Ishikawa (cell line): ENCODE measurements at regions not wholly inside any gene's neighbourhood (a gene's known extent, or its start where the extent isn't known, plus 50 kb on each side); places are given as distances from the start of the nearest gene placed in this dataset.

ENCODE experiments used
- CEBPB ChIP-seq: IDR thresholded peaks from 2 replicates; pipeline ENCODE4 v1.6.1; 2012
- CREB1 ChIP-seq: IDR thresholded peaks from 2 replicates; pipeline ENCODE4 v1.6.1; 2012; ENCODE audit warnings: low read depth
- EGR1 ChIP-seq: IDR thresholded peaks from 2 replicates; pipeline ENCODE4 v1.6.1; 2012
- EP300 ChIP-seq: IDR thresholded peaks from 2 replicates; pipeline ENCODE4 v1.6.1; 2012; ENCODE audit warnings: borderline replicate concordance
- FOXM1 ChIP-seq: IDR thresholded peaks from 2 replicates; pipeline ENCODE4 v1.6.1; 2012; ENCODE audit warnings: low read depth, borderline replicate concordance
- MAX ChIP-seq: IDR thresholded peaks from 2 replicates; pipeline ENCODE4 v1.6.1; 2012
- NFIC ChIP-seq: IDR thresholded peaks from 2 replicates; pipeline ENCODE4 v1.6.1; 2012
- RAD21 ChIP-seq: IDR thresholded peaks from 2 replicates; pipeline ENCODE4 v1.6.1; 2012; ENCODE audit warnings: low read depth
- REST ChIP-seq: IDR thresholded peaks from 2 replicates; pipeline ENCODE4 v1.6.1; 2012; ENCODE audit warnings: low read depth, mild to moderate bottlenecking
- TAF1 ChIP-seq: IDR thresholded peaks from 2 replicates; pipeline ENCODE4 v1.6.1; 2012; ENCODE audit warnings: low read depth, mild to moderate bottlenecking
- TCF12 ChIP-seq: IDR thresholded peaks from 2 replicates; pipeline ENCODE4 v1.6.1; 2012; ENCODE audit warnings: low read depth
- TEAD4 ChIP-seq: IDR thresholded peaks from 2 replicates; pipeline ENCODE4 v1.6.1; 2012
- USF1 ChIP-seq: IDR thresholded peaks from 2 replicates; pipeline ENCODE4 v1.6.1; 2012
- YY1 ChIP-seq: IDR thresholded peaks from 2 replicates; pipeline ENCODE4 v1.6.1; 2012; ENCODE audit warnings: low read depth
- ZBTB7A ChIP-seq: IDR thresholded peaks from 2 replicates; pipeline ENCODE4 v1.6.1; 2012; ENCODE audit warnings: low read depth

GRCh38 chr3:112721231-112721630, 80.3 kb upstream of the CCDC80 start:
- TF ChIP-seq EGR1 = no peak
- no peak for TF ChIP-seq CEBPB
- TF ChIP-seq FOXM1 = no peak
- no peak for TF ChIP-seq REST
- TF ChIP-seq TCF12 = no peak
- no peak for TF ChIP-seq YY1
- no peak for TF ChIP-seq MAX
- no peak for TF ChIP-seq TAF1
- no peak for TF ChIP-seq NFIC
- no peak for TF ChIP-seq TEAD4
- TF ChIP-seq USF1 = no peak
- no peak for TF ChIP-seq ZBTB7A

GRCh38 chr3:112718967-112719366, 78.0 kb upstream of the CCDC80 start:
- TF ChIP-seq EGR1 (no peak), EP300 (no peak), ZBTB7A (no peak), TEAD4 (no peak), REST (no peak), CEBPB (no peak)

- TF ChIP-seq MAX = no peak
- TF ChIP-seq TCF12 = no peak
- no peak for TF ChIP-seq NFIC
- no peak for TF ChIP-seq CEBPB
- TF ChIP-seq YY1 = no peak
- no peak for TF ChIP-seq TEAD4
- TF ChIP-seq REST = no peak
- TF ChIP-seq EGR1 = no peak
- TF ChIP-seq RAD21 = no peak
- no peak for TF ChIP-seq FOXM1
- TF ChIP-seq EP300 = no peak
- no peak for TF ChIP-seq ZBTB7A
- no peak for TF ChIP-seq TAF1
- TF ChIP-seq USF1 = no peak
- no peak for TF ChIP-seq CREB1
Measured at GRCh38 chr3:112718516-112718915, 77.6 kb upstream of the CCDC80 start.

GRCh38 chr3:112709911-112710310, 69.0 kb upstream of the CCDC80 start:
- TF ChIP-seq REST (no peak), YY1 (no peak), EP300 (no peak), CEBPB (no peak), TAF1 (no peak), EGR1 (no peak), NFIC (no peak), CREB1 (no peak), TCF12 (no peak), RAD21 (no peak), TEAD4 (no peak), USF1 (no peak), ZBTB7A (no peak), FOXM1 (no peak), MAX (no peak)
